ENCODE measurements at regions not wholly inside any gene's neighbourhood (a gene's known extent, or its start where the extent isn't known, plus 50 kb on each side); places are given as distances from the start of the nearest gene placed in this dataset.

GRCh38 chr2:176507786-176508185, 238.5 kb downstream of the MTX2 start:
- TF ChIP-seq REST (IDR thresholded peaks at IDR 0.05; ENCODE audit: low read depth) (no peak), EP300 (IDR thresholded peaks at IDR 0.05; ENCODE audit: borderline replicate concordance) (no peak), FOXM1 (IDR thresholded peaks at IDR 0.05; ENCODE audit: borderline replicate concordance, low read depth) (no peak), RAD21 (IDR thresholded peaks at IDR 0.05; ENCODE audit: low read depth) (no peak), TEAD4 (IDR thresholded peaks at IDR 0.05) (no peak), NFIC (IDR thresholded peaks at IDR 0.05) (no peak), TAF1 (IDR thresholded peaks at IDR 0.05; ENCODE audit: low read depth) (no peak), CEBPB (IDR thresholded peaks at IDR 0.05) (no peak), MAX (IDR thresholded peaks at IDR 0.05) (no peak)
